Calu3 (cell line): ENCODE measurements at regions not wholly inside any gene's neighbourhood (a gene's known extent, or its start where the extent isn't known, plus 50 kb on each side); places are given as distances from the start of the nearest gene placed in this dataset.
"Not testable (repeated sequence)": the region's sequence is repeated elsewhere in the genome, so short reads cannot be mapped to it uniquely, and the experiment has no call there.

Experiments used
- BruUV-seq: library from RNA; stranded (reverse); fragments of 400-500 nt; replicated peaks from 2 replicates; lab custom pipeline; 2021; lab: Mats Ljungman, UMichigan
- CTCF ChIA-PET: fragments of 300-600 bp; sonication (Branson Sonifier 250); formaldehyde crosslinking; loops from one replicate; lab custom pipeline; 2022; ENCODE audit warnings: antibody characterized with exemption; lab: Charles Lee
- DNase-seq: peaks from one replicate; pipeline ENCODE4 v3.0.0; 2022
- H3K27ac Mint-ChIP-seq: one replicate; pipeline ENCODE4 v1.8.0; 2022; ENCODE audit warnings: mixed read lengths; ENCODE audit not compliant: unreplicated experiment
- H3K27me3 Mint-ChIP-seq: one replicate; pipeline ENCODE4 v1.8.0; 2022; ENCODE audit warnings: mixed read lengths; ENCODE audit not compliant: unreplicated experiment
- H3K36me3 Mint-ChIP-seq: one replicate; pipeline ENCODE4 v1.8.0; 2022; ENCODE audit warnings: mild to moderate bottlenecking, moderate library complexity, mixed read lengths; ENCODE audit not compliant: insufficient read depth, unreplicated experiment
- H3K4me1 Mint-ChIP-seq: one replicate; pipeline ENCODE4 v1.8.0; 2022; ENCODE audit warnings: mild to moderate bottlenecking, low read depth, mixed read lengths; ENCODE audit not compliant: unreplicated experiment
- H3K4me3 Mint-ChIP-seq: one replicate; pipeline ENCODE4 v1.8.0; 2022; ENCODE audit warnings: mild to moderate bottlenecking, low read depth, moderate library complexity, mixed read lengths; ENCODE audit not compliant: unreplicated experiment
- H3K9me3 Mint-ChIP-seq: one replicate; pipeline ENCODE4 v1.8.0; 2022; ENCODE audit warnings: low read depth, mixed read lengths; ENCODE audit not compliant: unreplicated experiment
- CTCF ChIP-seq: fragments of 200-600 bp; IDR thresholded peaks from one replicate; pipeline ENCODE4 v1.8.0; 2022; ENCODE audit warnings: antibody characterized with exemption; ENCODE audit not compliant: unreplicated experiment
- intact Hi-C: fragments of 100-400 bp; cut with micrococcal nuclease; formaldehyde crosslinking; loops from one replicate; pipeline ENCODE4 v1.10.0; 2022; ENCODE audit not compliant: unreplicated experiment

GRCh38 chr5:159522841-159523240 lies 192.6 kb upstream of the IL12B start:
- no peaks in the 10 kb centered on the region for H3K9me3 Mint-ChIP-seq
- H3K4me3 Mint-ChIP-seq, result no peak overlapping the region
- H3K4me1 Mint-ChIP-seq, result peaks cover 11% of the 10 kb centered on the region
- no peak for DNase-seq
- CTCF ChIA-PET, result no interaction called here
- no TSS peak for BruUV-seq
- no peaks in the 10 kb centered on the region for H3K36me3 Mint-ChIP-seq
- TF ChIP-seq CTCF, result no peak
- no peaks in the 10 kb centered on the region for H3K27me3 Mint-ChIP-seq
- no peak overlapping the region for H3K27ac Mint-ChIP-seq
- intact Hi-C loops, result no loop called here

- H3K36me3 Mint-ChIP-seq, H3K27ac Mint-ChIP-seq, H3K4me1 Mint-ChIP-seq, CTCF ChIA-PET, H3K4me3 Mint-ChIP-seq, BruUV-seq, DNase-seq, H3K27me3 Mint-ChIP-seq, H3K9me3 Mint-ChIP-seq, intact Hi-C loops: not testable (repeated sequence)
These were observed 194.0 kb upstream of the IL12B start for GRCh38 chr5:159524279-159524678.

GRCh38 chr5:159525117-159525516 lies 194.8 kb upstream of the IL12B start:
- Mint-ChIP-seq H3K4me1 (no peaks in the 10 kb centered on the region), H3K27ac (no peak overlapping the region), H3K9me3 (peaks cover 4% of the 10 kb centered on the region), H3K4me3 (no peak overlapping the region), H3K27me3 (no peaks in the 10 kb centered on the region), H3K36me3 (no peaks in the 10 kb centered on the region)
- BruUV-seq, result no TSS peak
- no peak for DNase-seq
- TF ChIP-seq CTCF, result no peak
- intact Hi-C loops, result no loop called here
- CTCF ChIA-PET, result no interaction called here

- H3K36me3 Mint-ChIP-seq, result no peaks in the 10 kb centered on the region
- H3K4me3 Mint-ChIP-seq, result no peak overlapping the region
- CTCF ChIA-PET, result no interaction called here
- no TSS peak for BruUV-seq
- no peak for TF ChIP-seq CTCF
- no peaks in the 10 kb centered on the region for H3K27me3 Mint-ChIP-seq
- intact Hi-C loops, result no loop called here
- no peak for DNase-seq
- H3K4me1 Mint-ChIP-seq, result no peaks in the 10 kb centered on the region
- peaks cover 4% of the 10 kb centered on the region for H3K9me3 Mint-ChIP-seq
- H3K27ac Mint-ChIP-seq, result no peak overlapping the region
These were observed 197.4 kb upstream of the IL12B start for GRCh38 chr5:159527546-159528254.

GRCh38 chr5:159531554-159532105 lies 201.3 kb upstream of the IL12B start:
- Mint-ChIP-seq H3K4me3 (no peak overlapping the region), H3K27me3 (no peaks in the 10 kb centered on the region), H3K9me3 (peaks cover 4% of the 10 kb centered on the region), H3K4me1 (no peaks in the 10 kb centered on the region), H3K36me3 (no peaks in the 10 kb centered on the region), H3K27ac (no peak overlapping the region)
- DNase-seq, result no peak
- peak; percentile 21 for TF ChIP-seq CTCF
- CTCF ChIA-PET, result interaction anchor here (0.7 kb wide), 1 partner anchor 216 kb away, joined by 4 read pairs; no protein-coding TSS in a partner anchor
- no TSS peak for BruUV-seq
- intact Hi-C loops, result loop anchor here (1.0 kb wide), 1 partner anchor 434 kb away; no protein-coding TSS in a partner anchor
